AML-193 (cell line): ENCODE measurements at regions not wholly inside any gene's neighbourhood (a gene's known extent, or its start where the extent isn't known, plus 50 kb on each side); places are given as distances from the start of the nearest gene placed in this dataset.
"Not testable (repeated sequence)": the region's sequence is repeated elsewhere in the genome, so short reads cannot be mapped to it uniquely, and the experiment has no call there.

Experiments
- DNase-seq, 2 experiments: peaks; one replicate each; lab custom pipeline; 2025; lab: John Stamatoyannopoulos, UW

- DNase-seq, result no peak
Measured at GRCh38 chr3:191518861-191519260, 57.9 kb downstream of the PYDC2 start.

- no peak for DNase-seq
Measured at GRCh38 chr3:191521055-191521454, 60.1 kb downstream of the PYDC2 start.

DNA sequence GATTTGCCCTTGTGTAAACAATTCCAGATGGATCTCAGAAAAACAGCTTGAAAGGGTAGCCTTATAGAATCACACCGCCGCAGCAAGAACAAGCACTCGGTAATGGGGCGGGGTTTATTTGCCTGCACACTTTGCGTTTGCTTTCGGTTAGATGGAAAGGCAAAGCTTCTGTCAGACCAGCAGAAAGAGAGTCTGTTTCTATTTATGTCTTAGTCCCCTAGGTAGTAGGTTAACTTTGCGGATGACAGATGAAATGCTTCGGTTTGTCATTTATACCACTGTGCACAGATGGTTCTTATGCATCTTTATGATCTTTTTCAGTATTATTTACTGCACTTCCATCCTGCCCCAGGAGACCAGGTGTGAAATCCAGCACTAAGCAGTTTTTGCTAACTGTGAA, 62.2 kb downstream of the PYDC2 start:
- no peak for DNase-seq

DNA sequence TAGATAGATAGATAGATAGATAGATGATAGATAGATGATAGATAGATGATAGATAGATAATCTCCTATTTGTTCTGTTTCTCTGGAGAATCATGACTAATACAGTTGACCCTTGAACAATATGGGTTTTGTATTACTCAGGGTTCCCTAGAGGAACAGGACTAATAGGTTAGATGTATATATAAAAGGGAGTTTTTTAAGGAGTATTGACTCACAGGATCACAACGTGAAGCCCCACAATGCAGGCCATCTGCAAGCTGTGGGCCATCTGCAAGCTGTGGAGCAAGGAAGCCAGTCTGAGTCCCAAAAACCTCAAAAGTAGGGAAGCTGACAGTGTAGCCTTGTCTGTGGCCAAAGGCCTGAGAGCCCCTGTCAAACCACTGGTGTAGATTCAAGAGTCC, 67.6 kb downstream of the PYDC2 start:
- no peak for DNase-seq

DNA sequence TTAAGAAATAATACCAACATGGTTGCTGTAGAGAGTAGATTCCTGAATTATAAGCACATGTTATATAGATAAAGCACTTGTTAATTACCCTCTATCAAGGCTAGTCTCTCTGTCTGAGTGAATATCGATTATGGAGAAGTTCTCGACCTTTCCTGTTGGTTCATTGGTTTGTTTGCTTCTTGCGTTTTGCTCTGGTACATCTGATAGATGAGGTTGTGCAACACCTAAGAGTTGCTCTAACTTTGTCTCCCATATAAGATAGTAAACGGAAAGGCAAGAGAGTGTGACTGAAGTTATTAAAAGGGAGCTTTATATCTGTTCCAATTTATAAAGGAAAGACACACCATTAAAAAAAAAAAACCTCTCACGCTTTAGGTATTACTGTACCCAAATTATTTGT, 69.0 kb downstream of the PYDC2 start:
- no peak for DNase-seq

- no peak for DNase-seq
Measured at GRCh38 chr3:191531434-191531972, 70.5 kb downstream of the PYDC2 start.

DNA sequence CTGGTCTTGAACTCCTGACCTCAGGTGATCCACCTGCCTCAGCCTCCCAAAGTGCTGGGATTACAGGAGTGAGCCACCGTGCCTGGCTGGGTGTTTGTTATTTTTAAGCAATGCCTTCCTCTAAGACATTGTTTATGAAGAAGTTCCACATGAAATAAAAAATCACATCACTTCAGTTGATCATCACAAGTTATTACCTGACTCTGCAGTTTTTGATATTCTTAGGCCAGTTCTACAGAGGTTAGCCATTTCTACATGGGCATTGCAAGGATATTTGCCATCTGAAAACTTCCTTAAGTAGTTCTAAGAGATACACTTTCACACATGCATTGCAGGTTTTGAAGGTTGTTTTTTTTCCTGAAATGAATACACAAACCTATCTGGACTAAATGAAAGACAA, 82.1 kb downstream of the PYDC2 start:
- DNase-seq, result no peak

DNA sequence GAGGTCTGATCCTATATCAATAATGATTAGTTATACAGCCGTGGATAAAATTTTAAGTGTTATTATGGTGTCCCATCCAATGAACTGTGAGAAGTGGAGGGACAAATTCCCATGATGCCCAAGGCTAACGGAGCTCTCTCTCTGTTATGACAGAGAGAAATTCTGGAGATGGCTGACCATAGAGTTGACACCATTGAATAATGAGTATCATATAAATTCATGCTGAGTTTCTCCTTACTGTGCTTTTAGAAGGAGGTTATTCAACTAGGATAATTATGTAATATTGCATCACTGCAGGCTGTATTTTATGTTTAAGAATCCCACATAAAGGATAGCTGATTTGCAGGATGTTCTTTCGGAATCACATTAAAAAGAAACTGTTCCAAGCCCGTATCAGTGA, 82.9 kb downstream of the PYDC2 start:
- DNase-seq, result no peak

- no peak for DNase-seq
Measured at GRCh38 chr3:191549357-191549756, 88.4 kb downstream of the PYDC2 start.

DNA sequence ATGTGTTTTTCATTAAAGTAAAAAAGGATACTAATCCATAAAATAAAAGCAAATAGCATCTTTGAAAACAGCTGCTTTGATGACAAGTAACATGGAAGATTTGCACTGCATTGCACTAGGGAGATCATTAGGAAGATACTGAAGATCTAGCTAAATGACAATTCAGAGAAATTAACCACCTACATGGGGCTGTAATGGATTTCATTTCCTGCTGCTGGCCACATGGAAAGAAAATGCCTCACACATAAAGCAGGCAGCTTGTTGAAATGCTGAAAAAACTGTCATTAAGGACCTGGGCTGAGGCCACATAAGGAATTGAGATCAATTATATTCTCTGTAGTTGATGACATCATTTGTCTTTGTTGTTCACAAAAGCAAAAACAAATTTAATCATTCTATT, 94.1 kb downstream of the PYDC2 start:
- no peak for DNase-seq

- DNase-seq, result no peak
Measured at GRCh38 chr3:191557322-191557721, 96.4 kb downstream of the PYDC2 start.

DNA sequence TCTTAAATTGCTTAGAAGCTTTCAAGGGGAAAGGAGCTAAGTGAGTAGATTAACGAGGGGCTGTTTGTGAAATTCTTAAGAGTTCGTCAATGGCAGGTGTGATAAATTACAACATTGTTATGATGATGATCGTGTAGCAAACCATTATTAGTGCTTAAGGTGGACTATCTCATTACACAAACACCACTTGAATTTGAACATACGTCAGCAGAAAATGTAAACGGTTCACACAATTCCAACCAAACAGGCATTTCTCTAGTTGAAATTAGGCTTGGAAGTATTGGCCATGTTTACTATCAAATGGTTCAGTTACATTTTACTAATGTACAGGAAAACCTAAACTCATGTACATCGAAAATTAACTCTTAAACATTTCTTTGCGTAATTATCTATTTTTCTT, 102.8 kb downstream of the PYDC2 start:
- DNase-seq, result no peak

DNA sequence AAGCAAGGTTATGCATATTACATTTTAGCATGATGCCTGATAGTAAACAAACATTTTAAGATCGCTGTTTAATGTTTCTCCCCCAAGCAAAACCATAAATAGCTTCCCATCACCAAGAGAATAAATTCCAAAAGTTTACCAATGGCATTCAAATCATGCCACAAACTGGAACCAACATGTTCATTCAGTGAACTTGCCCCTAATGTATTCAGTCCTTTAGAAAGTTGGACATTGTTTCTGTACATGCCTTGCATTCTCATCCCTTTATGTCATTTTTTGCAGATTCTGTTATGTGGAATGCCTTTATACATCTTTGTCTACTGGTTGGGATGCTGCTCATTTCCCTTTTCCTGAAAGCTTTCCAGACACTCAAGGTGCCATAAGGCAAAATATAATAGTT, 105.5 kb downstream of the PYDC2 start:
- no peak for DNase-seq

DNA sequence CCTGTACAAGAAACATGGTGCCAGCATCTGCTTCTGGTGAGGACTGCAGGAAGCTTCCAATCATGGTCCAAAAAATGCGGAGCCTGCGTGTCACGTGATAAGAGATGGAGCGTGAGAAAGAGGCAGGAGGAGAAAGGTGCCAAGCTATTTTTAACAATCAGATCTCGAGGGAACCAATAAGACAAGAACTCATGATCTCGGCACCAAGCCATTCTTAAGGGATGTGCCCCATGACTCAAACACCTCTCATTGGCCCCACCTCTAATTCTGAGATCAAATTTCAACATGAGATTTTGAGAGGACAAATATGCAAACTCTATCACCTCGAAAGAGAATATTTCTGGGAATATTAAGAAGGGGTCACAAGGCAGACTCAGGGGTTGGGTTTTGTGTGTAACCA, 107.2 kb downstream of the PYDC2 start:
- no peak for DNase-seq

GRCh38 chr3:191592105-191592504, 131.1 kb downstream of the PYDC2 start:
- DNase-seq, result no peak

DNA sequence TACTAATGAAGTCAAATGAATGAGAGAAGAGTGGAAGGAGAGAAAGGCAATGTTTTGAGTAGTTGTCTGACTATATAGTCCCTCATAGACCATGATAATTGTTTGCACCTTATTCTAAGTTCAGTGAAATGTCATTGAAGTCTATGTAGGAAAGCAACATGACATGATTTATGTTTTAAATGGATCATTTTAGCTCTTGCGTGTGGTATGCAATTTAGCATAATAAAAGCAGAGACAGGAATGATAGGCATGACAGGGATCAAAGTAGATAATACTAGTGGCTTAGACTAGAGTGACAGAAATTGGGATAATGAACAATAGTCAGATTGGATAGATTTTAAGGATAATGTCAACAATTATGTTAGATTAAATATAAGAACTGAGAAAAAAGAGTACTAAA, 132.5 kb downstream of the PYDC2 start:
- no peak for DNase-seq

GRCh38 chr3:191615511-191615910, 154.5 kb downstream of the PYDC2 start:
- not testable (repeated sequence) for DNase-seq

GRCh38 chr3:191624299-191624698, 163.3 kb downstream of the PYDC2 start:
- DNase-seq, result no peak

GRCh38 chr3:191627064-191627463, 166.1 kb downstream of the PYDC2 start:
- no peak for DNase-seq

DNA sequence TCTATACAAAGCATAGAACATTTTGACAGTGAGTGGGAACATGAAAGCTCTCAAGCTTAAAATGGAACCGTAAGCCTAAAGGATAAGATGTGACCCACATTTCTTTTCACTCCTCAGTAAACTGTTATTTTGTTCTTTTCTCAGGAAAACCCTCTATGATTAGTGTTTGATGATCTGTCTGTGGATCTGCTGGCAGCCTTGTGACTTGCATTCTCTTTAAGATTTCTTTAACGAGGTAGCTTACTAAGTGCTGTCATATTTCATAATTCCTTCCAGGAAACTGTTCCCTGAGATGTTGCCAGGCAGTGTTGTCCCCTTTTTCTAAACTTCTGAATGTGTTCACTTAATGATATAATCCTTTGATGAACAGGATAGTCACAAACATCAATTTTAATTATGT, 167.6 kb downstream of the PYDC2 start:
- DNase-seq, result no peak

- peak; percentile 47 to 60 for DNase-seq
Measured at GRCh38 chr3:191631496-191631895, 170.5 kb downstream of the PYDC2 start.

DNA sequence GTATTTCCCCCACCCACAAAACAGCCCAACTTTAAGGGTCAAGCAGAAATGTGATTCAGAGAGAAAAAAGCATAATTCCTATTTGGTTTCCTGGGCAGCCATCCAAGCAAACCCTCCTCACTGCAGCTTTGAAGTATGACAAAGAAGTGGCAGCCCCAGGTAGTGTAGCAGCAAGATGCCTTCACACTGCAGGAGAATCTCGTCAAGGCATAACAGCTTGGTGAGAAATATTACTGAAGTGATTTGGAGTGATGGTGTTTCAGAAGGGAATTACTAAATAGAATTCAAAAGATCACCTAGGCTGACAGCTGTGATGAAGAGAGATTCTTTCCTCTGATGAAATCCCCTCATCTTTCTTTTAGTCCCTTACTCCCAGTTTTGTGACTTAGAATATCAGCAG, 173.9 kb downstream of the PYDC2 start:
- DNase-seq, result no peak

- no peak for DNase-seq
Measured at GRCh38 chr3:191637611-191638010, 176.6 kb downstream of the PYDC2 start.

GRCh38 chr3:191641789-191642188, 180.8 kb downstream of the PYDC2 start:
- DNase-seq, result no peak

DNA sequence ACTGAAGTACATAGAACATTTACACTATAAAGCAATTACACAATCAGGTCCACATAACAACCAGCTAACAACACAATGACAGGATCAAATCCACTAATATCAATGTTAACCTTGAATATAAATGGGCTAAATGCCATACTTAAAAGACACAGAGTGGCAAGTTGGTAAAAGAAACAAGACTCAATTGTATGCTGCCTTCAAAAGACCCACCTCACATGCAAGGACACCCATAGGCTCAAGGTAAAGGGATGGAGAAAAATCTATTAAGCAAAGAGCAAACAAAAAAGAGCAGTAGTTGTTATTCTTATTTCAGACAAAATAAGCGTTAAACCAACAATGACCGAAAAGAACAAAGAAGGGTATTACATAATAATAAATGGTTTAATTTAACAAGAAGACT, 183.3 kb downstream of the PYDC2 start:
- no peak for DNase-seq
